ENCODE measurements at regions not wholly inside any gene's neighbourhood (a gene's known extent, or its start where the extent isn't known, plus 50 kb on each side); places are given as distances from the start of the nearest gene placed in this dataset.

DNA sequence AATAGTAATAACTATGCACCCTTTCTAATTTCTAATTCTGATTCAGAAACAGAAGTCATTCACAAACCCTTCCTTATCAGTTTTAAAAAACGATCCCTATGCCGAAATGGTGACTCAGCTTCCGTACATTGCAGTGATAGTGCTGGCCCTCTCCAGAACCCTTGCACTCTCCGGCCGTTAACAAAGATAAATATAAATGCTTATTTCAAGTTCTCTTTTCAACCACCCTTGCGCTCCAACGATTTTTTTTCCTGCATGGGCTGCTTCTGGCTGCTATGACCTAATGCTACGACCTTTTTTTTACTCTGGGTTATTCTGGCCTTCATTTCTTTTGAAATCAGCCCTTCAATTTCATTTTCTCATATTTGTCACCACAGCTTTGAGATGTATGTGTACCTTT lies 646.2 kb downstream of the NTRK3 start:
- ChIA-PET POLR2A (no interaction called here), CTCF (ENCODE audit: low intra/inter-chr PET ratio, low total read pairs) (no interaction called here)
- Histone ChIP-seq H3K36me3 (replicated peaks in 1 of 2; ENCODE audit: control insufficient read depth in 1 of 2, insufficient read depth in 2 of 2, low read length in 2 of 2) (no peaks in the 10 kb centered on the region), H3K27ac (ENCODE audit: extremely low read length, insufficient read depth, low read length) (no peak overlapping the region), H3K9ac (ENCODE audit: insufficient read depth, low read depth, low read length) (no peak overlapping the region), H4K20me1 (ENCODE audit: insufficient read depth, low read length) (no peaks in the 10 kb centered on the region), H3K4me1 (ENCODE audit: insufficient read depth, low read length) (no peaks in the 10 kb centered on the region), H3K27me3 (ENCODE audit: control insufficient read depth in 1 of 2, insufficient read depth in 2 of 2, low read length in 2 of 2) (no peaks in the 10 kb centered on the region), H3K4me2 (ENCODE audit: low read depth, low read length) (no peak overlapping the region), H3K4me3 (replicated peaks in 1 of 3; ENCODE audit: insufficient read depth in 1 of 3, low read depth in 2 of 3, low read length in 3 of 3) (no peak overlapping the region), H3K9me3 (ENCODE audit: low read length) (peaks cover 43% of the 10 kb centered on the region), H3K79me2 (ENCODE audit: insufficient read depth, low read length) (no peaks in the 10 kb centered on the region), H2AFZ (ENCODE audit: low read length) (no peak overlapping the region)
- no peak for ATAC-seq
- intact Hi-C loops (cut with micrococcal nuclease; ENCODE audit: unreplicated experiment) (no loop called here), in situ Hi-C loops (cut with HindIII; ENCODE audit: extremely low pct_ligation_motif_present, low pct_unique_long_range_greater_than_20kb) (no loop called here)
- TF ChIP-seq SMAD3 (CRISPR knock-in tag; IDR thresholded peaks at IDR 0.05) = no peak
- no peak for TF ChIP-seq AGO2 (optimal IDR thresholded peaks at IDR 0.05; ENCODE audit: low read depth, low read length)
- TF ChIP-seq SCMH1 (CRISPR knock-in tag; IDR thresholded peaks at IDR 0.05; ENCODE audit: borderline replicate concordance) = no peak
- TF ChIP-seq, protein P1, sequence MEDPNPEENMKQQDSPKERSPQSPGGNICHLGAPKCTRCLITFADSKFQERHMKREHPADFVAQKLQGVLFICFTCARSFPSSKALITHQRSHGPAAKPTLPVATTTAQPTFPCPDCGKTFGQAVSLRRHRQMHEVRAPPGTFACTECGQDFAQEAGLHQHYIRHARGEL (CRISPR knock-in tag; IDR thresholded peaks at IDR 0.05) = no peak
- no peak for TF ChIP-seq HNF4A (CRISPR knock-in tag; IDR thresholded peaks at IDR 0.05)
- TF ChIP-seq, protein P2, sequence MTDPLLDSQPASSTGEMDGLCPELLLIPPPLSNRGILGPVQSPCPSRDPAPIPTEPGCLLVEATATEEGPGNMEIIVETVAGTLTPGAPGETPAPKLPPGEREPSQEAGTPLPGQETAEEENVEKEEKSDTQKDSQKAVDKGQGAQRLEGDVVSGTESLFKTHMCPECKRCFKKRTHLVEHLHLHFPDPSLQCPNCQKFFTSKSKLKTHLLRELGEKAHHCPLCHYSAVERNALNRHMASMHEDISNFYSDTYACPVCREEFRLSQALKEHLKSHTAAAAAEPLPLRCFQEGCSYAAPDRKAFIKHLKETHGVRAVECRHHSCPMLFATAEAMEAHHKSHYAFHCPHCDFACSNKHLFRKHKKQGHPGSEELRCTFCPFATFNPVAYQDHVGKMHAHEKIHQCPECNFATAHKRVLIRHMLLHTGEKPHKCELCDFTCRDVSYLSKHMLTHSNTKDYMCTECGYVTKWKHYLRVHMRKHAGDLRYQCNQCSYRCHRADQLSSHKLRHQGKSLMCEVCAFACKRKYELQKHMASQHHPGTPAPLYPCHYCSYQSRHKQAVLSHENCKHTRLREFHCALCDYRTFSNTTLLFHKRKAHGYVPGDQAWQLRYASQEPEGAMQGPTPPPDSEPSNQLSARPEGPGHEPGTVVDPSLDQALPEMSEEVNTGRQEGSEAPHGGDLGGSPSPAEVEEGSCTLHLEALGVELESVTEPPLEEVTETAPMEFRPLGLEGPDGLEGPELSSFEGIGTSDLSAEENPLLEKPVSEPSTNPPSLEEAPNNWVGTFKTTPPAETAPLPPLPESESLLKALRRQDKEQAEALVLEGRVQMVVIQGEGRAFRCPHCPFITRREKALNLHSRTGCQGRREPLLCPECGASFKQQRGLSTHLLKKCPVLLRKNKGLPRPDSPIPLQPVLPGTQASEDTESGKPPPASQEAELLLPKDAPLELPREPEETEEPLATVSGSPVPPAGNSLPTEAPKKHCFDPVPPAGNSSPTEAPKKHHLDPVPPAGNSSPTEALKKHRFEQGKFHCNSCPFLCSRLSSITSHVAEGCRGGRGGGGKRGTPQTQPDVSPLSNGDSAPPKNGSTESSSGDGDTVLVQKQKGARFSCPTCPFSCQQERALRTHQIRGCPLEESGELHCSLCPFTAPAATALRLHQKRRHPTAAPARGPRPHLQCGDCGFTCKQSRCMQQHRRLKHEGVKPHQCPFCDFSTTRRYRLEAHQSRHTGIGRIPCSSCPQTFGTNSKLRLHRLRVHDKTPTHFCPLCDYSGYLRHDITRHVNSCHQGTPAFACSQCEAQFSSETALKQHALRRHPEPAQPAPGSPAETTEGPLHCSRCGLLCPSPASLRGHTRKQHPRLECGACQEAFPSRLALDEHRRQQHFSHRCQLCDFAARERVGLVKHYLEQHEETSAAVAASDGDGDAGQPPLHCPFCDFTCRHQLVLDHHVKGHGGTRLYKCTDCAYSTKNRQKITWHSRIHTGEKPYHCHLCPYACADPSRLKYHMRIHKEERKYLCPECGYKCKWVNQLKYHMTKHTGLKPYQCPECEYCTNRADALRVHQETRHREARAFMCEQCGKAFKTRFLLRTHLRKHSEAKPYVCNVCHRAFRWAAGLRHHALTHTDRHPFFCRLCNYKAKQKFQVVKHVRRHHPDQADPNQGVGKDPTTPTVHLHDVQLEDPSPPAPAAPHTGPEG (CRISPR knock-in tag; IDR thresholded peaks at IDR 0.05) = no peak
- 5% methylated on average over 8 of the region's 8 CpGs for WGBS (ENCODE audit: low lambda C conversion rate)
- no TSS peak for BruUV-seq (replicated peaks)
- FAIRE-seq = no peak
- no peak for DNase-seq (ENCODE audit: low spot score)

All from HepG2 (cell line).